ENCODE measurements at regions not wholly inside any gene's neighbourhood (a gene's known extent, or its start where the extent isn't known, plus 50 kb on each side); places are given as distances from the start of the nearest gene placed in this dataset.

DNA sequence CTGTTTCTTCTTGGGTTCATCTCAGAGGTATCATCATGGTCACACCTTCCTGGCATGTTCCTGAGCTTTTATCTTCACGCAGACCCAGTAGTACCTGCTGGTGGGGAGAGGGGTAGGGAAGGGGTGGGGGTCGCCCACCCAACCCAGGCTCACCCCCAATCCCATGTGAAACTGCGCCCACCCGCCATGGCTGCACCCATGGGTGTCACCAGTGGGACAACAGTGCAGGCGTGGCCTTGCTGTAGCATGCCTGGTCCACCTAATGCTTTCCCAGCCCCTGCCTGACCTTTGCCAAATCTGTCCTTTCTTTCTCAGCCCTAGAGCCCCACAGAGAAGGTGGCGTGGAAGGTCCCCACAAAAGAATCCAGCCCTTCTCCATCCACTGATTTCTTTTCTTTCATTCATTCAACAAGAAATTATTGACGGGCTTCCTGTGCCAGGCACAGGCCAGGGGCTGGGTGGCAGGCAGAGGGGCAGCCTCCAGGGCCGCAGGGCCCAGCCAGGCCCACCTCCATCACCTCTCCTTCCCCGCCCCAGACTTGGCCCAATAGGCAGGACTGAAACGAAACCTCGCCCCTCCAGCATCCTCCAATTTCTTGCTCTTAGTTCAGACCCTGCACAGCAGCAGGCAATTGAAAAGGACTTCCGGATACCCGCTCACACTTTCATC lies 79.1 kb upstream of the TNRC6C start:
- no peak for DNase-seq

DNA sequence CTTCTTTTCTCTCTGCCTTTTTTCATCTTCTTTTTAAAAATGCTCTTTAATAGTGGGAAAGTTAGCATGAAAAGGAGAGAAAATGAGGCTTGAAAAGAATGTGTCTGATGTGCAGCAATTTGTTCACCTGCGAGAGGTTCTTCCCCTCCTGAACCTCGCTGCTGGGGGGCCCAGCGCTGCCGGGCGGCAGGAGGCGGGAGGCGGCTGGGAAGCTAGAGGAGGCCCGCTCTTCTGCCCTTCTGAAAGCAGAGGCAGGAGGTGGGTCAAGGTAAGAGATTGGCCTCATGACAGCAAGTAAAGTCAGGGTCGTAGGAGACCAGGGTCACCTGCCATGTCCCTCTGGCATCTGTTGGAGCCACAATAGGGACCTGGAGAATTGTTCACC lies 78.6 kb upstream of the TNRC6C start:
- no peak for DNase-seq

GRCh38 chr17:77880711-77881450 lies 77.6 kb upstream of the TNRC6C start:
- DNase-seq: no peak

DNA sequence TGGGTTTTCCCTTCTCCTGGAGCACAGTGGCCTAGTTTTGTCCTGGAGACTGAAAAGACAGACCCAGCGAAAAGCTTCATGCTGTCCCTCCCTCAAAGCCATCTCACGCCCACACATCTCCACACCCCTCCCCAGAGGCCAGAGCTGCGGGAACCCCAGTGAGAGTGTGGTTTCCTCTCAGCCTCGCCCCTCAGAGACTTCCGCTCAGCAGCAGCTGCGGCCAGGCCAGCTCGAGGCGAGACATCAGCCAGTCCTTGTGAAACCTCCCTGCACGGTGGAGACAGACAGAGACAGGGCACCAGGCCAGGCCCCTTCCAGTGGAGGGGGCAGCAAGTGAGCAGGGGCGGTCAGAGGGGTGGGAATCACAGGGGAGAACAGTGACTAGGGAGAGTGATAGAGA lies 77.0 kb upstream of the TNRC6C start:
- peak; percentile 54 to 89 (median 65) for DNase-seq

DNA sequence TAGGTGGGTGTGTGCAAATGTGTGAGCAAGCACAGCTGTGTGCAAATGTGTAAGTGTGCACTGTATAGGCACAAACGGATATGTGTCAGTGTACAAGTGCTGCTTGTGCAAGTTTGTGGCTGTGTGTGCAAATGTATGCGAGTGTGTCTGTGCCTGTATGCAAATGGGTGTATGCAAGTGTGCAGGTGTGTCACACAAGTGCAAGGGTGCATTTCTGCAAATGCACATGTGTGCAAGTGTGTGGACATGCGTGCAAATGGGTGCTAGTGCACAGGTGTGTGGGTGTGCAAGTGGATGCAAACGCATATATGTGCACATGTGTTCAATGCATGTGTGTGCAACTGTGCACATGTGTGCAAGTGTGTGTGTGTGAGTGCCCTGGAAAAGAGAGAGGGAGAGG lies 76.5 kb upstream of the TNRC6C start:
- no peak for DNase-seq

DNA sequence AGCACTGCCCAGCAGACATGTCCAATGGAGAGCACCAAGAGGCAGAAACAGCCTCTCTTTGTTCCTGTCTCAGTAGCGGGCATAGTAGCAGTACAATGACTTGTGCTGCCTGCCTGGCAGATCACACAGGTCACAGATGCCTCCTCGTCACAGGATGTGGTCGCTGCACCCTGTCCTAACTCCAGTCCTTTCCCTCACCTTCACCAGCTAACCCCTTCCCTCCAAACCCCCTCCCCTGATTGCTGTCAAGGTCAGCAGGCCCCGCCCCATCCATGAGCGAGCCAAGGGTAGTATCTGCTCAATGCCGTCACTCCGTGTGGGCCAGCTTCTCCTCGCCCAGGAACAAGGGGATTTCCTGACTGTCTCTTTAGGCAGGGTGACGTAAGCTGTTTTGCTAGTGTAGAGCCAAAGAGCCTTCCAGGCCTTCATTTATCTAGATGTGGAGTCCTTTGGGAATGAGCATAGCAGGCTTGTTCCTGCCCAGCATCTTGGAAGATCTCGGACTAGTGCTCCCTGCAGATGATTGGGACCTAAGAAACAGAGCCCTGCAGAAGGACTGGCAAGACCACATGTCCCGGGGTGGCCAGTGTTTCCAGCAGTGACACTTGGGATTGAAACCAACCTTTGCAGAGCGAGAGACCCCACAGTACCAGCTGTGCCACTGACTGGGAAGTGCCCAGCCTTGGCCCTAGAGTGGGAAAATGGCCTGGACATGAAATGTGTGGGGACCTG lies 75.9 kb upstream of the TNRC6C start:
- DNase-seq: peak; percentile 79 to 94 (median 85)

DNA sequence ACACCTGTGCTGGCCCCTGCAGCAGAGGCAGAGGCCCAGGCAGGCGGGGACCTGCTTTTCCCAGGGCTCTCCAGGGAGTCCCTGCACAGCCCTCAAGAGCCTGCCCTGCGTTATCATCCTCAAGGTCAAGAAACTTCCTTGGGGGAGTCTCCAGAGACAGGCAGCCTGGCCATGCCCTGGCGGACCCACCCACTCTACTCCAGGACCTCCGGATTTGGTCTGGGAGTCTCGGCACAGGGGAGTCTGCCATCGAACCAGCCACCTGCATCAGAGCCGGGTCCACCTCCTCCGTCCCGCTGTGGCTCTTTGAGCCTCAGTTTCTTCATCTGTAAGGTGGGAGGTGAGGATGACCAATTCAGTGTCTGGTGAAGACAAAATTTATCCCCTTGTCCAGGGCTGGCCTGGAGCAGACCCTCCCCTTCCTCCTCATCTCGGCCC lies 75.3 kb upstream of the TNRC6C start:
- no peak for DNase-seq

DNA sequence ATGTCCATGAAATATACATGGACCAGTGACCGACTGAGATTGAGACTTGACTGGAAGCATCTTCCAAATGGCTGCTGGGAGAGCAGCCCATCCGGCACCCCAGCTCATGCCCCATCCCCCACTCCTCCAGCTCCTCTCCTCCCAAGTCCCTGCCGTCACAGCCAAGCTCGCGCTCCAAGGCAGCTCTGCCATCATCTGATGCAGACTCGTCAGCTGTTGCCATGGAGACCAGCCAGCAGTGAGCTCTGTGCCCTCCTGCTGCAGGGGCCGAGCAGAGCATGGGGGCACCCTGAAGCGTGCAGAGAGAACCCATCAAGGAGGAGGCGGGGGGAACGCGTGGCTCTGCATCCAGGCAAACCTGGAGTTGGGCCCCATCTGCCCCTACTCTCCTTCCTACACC lies 74.5 kb upstream of the TNRC6C start:
- peak in 1 of 5 donors; percentile 13 for DNase-seq

- DNase-seq: no peak
Observed at GRCh38 chr17:77884967-77885641, 73.4 kb upstream of the TNRC6C start.

DNA sequence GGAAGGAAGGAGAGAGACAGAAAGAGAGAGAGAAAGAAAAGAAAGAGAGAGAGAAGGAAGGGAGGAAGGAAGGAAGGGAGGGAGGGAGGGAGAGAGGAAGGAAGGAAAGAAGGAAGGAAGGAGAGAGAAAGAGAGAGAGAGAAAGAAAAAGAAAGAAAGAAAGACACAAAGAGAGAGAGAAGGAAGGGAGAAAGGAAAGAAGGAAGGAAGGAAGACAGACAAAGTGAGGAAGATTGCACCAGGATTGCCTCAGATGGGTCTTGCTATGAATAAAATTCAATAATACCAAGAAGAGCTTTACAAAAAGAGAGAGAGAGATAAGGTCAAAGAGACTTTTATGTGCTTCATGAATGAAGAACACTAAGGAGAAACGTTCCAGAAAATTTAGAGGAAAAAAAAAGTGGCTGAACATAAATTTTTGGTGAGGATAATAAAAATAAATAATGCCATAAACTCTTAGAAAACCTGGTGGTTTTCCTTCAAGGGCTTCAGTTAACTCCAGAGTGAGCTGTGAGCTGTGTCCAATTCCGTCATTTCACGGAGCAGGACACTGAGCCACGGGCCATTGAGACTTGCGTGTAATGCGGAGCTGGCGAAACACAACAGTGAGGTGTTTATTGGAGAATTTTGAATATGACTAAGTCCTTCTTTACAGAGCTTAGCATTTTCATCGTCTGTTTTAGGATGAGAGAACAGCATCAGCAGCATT lies 72.7 kb upstream of the TNRC6C start:
- no peak for DNase-seq

DNA sequence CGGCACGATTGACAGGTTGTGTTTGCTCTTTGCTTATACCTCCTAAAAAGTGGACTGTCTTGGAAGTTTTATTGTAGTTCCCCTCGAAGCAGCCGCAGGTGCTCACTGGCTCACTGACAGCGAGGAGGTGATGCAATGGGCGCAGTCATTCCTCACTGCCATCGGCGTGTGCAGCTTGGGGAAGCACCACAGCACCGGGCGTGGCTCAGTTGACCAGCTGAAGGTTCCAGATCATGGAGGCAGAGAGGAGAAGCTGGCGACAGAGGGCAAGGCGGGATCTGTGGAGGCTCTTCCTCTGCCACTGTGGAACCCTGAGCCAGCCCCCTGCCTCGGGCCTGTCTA lies 72.1 kb upstream of the TNRC6C start:
- no peak for DNase-seq

DNA sequence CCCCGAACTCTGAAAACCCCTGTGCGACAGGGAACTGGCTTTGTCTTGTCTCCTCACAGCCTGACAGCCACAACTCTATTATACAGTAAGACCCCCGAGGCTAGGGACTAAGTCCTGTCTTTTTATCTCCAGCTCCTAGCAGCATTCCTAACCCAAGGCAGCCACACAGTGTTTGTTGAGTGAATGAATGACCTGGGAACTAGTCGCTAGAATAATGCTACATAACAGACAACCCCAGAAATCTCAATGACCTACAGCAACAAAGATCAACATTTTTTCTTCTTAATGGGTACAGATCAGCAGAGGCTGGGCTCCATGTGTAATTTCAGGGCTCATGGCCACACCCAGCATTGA lies 71.4 kb upstream of the TNRC6C start:
- no peak for DNase-seq

GRCh38 chr17:77887464-77888241 lies 70.8 kb upstream of the TNRC6C start:
- DNase-seq: peak; percentile 62 to 73 (median 72)

GRCh38 chr17:77888242-77889134 lies 70.0 kb upstream of the TNRC6C start:
- no peak for DNase-seq

DNA sequence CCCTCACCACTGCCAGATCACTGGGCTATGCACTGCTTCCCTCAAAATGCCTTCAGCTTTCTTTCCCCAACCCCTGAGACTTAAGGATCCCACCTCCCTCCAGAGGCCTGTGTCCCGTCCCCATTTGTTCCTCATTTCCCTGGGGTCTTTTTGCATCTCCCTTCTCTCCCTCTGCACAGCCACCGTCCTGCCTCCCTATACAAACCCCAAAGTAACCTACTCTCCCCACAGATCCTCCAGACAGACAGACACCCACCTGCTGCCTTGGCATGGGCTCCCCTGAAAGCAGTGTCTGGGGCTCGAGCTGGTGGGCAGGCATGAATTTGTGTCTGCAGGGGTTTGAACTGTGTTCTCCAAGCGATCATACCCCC lies 69.4 kb upstream of the TNRC6C start:
- DNase-seq: no peak

DNA sequence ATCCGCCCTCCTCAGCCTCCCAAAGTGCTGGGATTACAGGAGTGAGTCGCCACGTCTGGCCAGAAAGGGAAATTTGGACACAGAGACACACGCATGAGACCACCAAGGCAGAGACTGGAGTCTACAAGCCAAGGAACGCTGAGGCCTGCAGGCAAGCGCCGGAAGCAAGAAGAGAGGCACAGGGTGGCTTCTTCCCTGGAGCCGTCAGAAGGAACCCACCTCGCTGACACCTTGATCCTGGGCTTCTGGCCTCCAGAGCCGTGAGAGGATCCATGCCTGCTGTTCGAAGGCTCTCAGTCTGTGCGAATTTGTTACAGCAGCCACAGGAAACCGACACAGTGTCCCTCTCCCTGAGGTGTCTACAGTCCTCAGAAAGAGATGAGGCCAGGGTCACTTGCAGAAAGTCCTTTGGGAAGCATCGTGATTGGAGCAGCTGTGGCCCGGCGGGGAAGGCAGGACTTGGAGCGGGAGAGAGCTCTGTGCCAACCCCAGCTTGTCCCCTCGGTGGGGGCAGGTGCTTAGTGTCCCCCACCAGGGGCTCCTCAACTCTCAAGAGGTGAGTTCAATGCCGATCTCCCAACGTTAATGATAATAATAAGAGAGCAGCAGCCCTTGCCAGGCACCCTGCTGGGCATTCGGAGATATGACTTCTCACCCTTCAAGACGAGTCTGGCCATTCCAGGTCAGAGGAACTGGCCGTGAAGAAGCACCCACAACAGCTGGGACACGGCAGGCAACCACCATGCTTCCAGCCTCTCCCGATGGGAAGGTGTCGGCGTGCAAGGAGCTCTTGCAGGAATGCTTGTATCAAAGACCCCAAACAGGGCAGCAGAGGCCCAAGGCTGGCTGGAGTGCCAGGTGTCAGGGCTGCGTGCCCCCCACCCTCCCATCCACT lies 68.4 kb upstream of the TNRC6C start:
- no peak for DNase-seq

GRCh38 chr17:77890771-77891170 lies 67.7 kb upstream of the TNRC6C start:
- no peak for DNase-seq

DNA sequence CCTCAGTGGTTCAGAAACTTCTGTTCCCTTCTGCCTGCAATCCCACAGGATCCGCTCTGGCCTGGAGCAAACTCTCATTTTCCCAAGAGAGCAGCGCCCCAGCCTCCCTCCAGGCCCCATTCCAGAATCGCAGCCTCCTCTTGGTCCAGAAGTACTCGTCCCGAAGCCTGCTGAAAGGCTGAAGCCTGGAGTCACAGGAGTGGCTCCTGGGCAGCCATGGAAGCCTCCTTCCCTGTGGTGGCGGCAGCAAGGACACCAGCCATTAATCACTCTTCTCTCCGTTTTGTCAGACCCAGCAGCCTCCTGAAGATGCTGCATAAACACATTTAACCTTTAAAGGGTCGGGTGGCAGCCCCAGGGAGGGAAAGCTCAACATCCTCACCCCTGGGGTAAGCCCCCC lies 66.9 kb upstream of the TNRC6C start:
- DNase-seq: no peak

DNA sequence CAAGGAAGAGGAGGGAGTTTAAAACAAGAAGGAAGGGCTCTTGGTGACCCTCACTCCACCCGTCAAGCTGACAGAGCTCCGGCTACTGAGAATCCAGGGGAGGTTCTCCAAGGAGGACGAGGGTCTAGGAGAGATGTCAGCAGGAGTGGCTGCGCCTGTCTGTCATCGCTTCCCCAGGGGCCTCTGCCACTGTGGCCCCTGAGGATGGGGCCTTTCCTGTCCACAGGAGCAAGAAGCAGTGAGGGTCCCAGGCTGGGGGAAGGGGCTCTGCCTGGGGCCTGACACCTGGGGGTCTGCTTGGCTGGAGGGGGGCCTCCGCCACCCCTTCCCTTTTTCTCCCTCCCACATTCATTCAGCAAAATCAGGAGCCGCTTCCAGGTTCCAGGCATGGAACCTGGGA lies 66.5 kb upstream of the TNRC6C start:
- no peak for DNase-seq
